ENCODE measurements at regions not wholly inside any gene's neighbourhood (a gene's known extent, or its start where the extent isn't known, plus 50 kb on each side); places are given as distances from the start of the nearest gene placed in this dataset.

- H3K4me3 ChIP-seq (ENCODE audit: low read depth in 1 of 3, low read length in 3 of 3): no peak overlapping the region
- no peaks in the 10 kb centered on the region for H3K36me3 ChIP-seq (ENCODE audit: control insufficient read depth in 4 of 4, insufficient read depth in 3 of 4, low read depth in 1 of 4, low read length in 3 of 4)
- H3K9ac ChIP-seq (ENCODE audit: low read depth in 1 of 2, low read length in 2 of 2): no peak overlapping the region
- WGBS: 53% methylated on average over 2 of the region's 2 CpGs
- H3K27ac ChIP-seq (ENCODE audit: low read depth in 1 of 2, low read length in 2 of 2): no peak overlapping the region
- no peaks in the 10 kb centered on the region for H3K4me1 ChIP-seq (ENCODE audit: control insufficient read depth in 4 of 4, insufficient read depth in 4 of 4, low read length in 3 of 4)
- H3K27me3 ChIP-seq (ENCODE audit: control insufficient read depth in 4 of 4, insufficient read depth in 4 of 4, low read length in 3 of 4): peaks cover 0 to 2% (median 0%) of the 10 kb centered on the region in 4 donors
- no peaks in the 10 kb centered on the region for H3K9me3 ChIP-seq (ENCODE audit: control insufficient read depth in 4 of 4, low read length in 3 of 4)
- DNase-seq (ENCODE audit: low spot score): no peak
- no peak for TF ChIP-seq HNF4A (conservative IDR thresholded peaks at IDR 0.05)
- no peak for TF ChIP-seq HNF4G (IDR thresholded peaks at IDR 0.05)
- no peak for TF ChIP-seq JUND (IDR thresholded peaks at IDR 0.05)
- TF ChIP-seq YY1 (IDR thresholded peaks at IDR 0.05): no peak
- no peak for TF ChIP-seq EGR1 (IDR thresholded peaks at IDR 0.05; ENCODE audit: low read depth in 2 of 2)
- no peak for TF ChIP-seq ZBTB33 (IDR thresholded peaks at IDR 0.05)
- no peak for TF ChIP-seq RXRA (IDR thresholded peaks at IDR 0.05)
- no peak for TF ChIP-seq GABPA (IDR thresholded peaks at IDR 0.05 in 1 of 2, conservative IDR thresholded peaks at IDR 0.05 in 1 of 2)
- TF ChIP-seq RAD21 (IDR thresholded peaks at IDR 0.05): no peak
- no peak for TF ChIP-seq MAX (IDR thresholded peaks at IDR 0.05)
- no peak for TF ChIP-seq TAF1 (conservative IDR thresholded peaks at IDR 0.05)
- TF ChIP-seq ATF3 (IDR thresholded peaks at IDR 0.05): no peak
- no peak for TF ChIP-seq NR2F2 (IDR thresholded peaks at IDR 0.05)
- no peak for TF ChIP-seq SP1 (IDR thresholded peaks at IDR 0.05)
- TF ChIP-seq FOXA2 (IDR thresholded peaks at IDR 0.05): no peak
- TF ChIP-seq CTCF (IDR thresholded peaks at IDR 0.05; ENCODE audit: low read depth, low read length, missing input control): no peak
- no peak for TF ChIP-seq REST (IDR thresholded peaks at IDR 0.05)
- no peak for TF ChIP-seq FOXA1 (IDR thresholded peaks at IDR 0.05)
Measured at GRCh38 chr12:84247931-84248330, 664.7 kb downstream of the SLC6A15 start.
